GM19328 (cell line): ENCODE measurements at regions not wholly inside any gene's neighbourhood (a gene's known extent, or its start where the extent isn't known, plus 50 kb on each side); places are given as distances from the start of the nearest gene placed in this dataset.
"Not testable (repeated sequence)": the region's sequence is repeated elsewhere in the genome, so short reads cannot be mapped to it uniquely, and the experiment has no call there.

Experiments
- ATAC-seq: cut with Tn5 transposase; IDR thresholded peaks from one replicate; pipeline ENCODE4 v1.9.1; 2021; ENCODE audit warnings: mild to moderate bottlenecking, moderate library complexity; ENCODE audit not compliant: unreplicated experiment

- no peak for ATAC-seq
These were observed 775.6 kb downstream of the GATA3 start for GRCh38 chr10:8830048-8830447.

- no peak for ATAC-seq
These were observed 776.4 kb downstream of the GATA3 start for GRCh38 chr10:8830876-8831275.

- no peak for ATAC-seq
These were observed 781.1 kb downstream of the GATA3 start for GRCh38 chr10:8835453-8836167.

GRCh38 chr10:8840356-8840755, 785.9 kb downstream of the GATA3 start:
- no peak for ATAC-seq

- no peak for ATAC-seq
These were observed 789.7 kb downstream of the GATA3 start for GRCh38 chr10:8844141-8844540.

GRCh38 chr10:8852546-8852945, 798.1 kb downstream of the GATA3 start:
- no peak for ATAC-seq

GRCh38 chr10:8853048-8853447, 798.6 kb downstream of the GATA3 start:
- ATAC-seq = no peak

GRCh38 chr10:8868924-8869323, 814.4 kb downstream of the GATA3 start:
- not testable (repeated sequence) for ATAC-seq

GRCh38 chr10:8873310-8873709, 818.8 kb downstream of the GATA3 start:
- no peak for ATAC-seq

- no peak for ATAC-seq
These were observed 819.8 kb downstream of the GATA3 start for GRCh38 chr10:8874268-8874667.

GRCh38 chr10:8874972-8875371, 820.5 kb downstream of the GATA3 start:
- no peak for ATAC-seq

GRCh38 chr10:8876171-8876570, 821.7 kb downstream of the GATA3 start:
- ATAC-seq = no peak

GRCh38 chr10:8889538-8889937, 835.0 kb downstream of the GATA3 start:
- no peak for ATAC-seq

- ATAC-seq = no peak
These were observed 838.6 kb downstream of the GATA3 start for GRCh38 chr10:8893102-8893501.

GRCh38 chr10:8894148-8894547, 839.7 kb downstream of the GATA3 start:
- no peak for ATAC-seq

GRCh38 chr10:8897769-8898168, 843.3 kb downstream of the GATA3 start:
- ATAC-seq = no peak

GRCh38 chr10:8898745-8899330, 844.4 kb downstream of the GATA3 start:
- no peak for ATAC-seq

GRCh38 chr10:8902926-8903325, 848.4 kb downstream of the GATA3 start:
- ATAC-seq = no peak

GRCh38 chr10:8908013-8908412, 853.5 kb downstream of the GATA3 start:
- no peak for ATAC-seq

GRCh38 chr10:8910314-8910713, 855.8 kb downstream of the GATA3 start:
- ATAC-seq = no peak

GRCh38 chr10:8911032-8911431, 856.5 kb downstream of the GATA3 start:
- ATAC-seq = no peak

- ATAC-seq = no peak
These were observed 857.6 kb downstream of the GATA3 start for GRCh38 chr10:8912108-8912507.

- ATAC-seq = no peak
These were observed 859.2 kb downstream of the GATA3 start for GRCh38 chr10:8913720-8914119.
